Stimulated activated CD8-positive, alpha-beta memory T cell treated with anti-CD3 and anti-CD28 coated beads, Interleukin-7, amount 100 ng/mL, for 1 hour (primary cell): ENCODE measurements at regions not wholly inside any gene's neighbourhood (a gene's known extent, or its start where the extent isn't known, plus 50 kb on each side); places are given as distances from the start of the nearest gene placed in this dataset.

ENCODE experiments used
- DNase-seq, 2 donors: peaks; one replicate each; pipeline ENCODE4 v3.0.0-alpha.2; 2020; ENCODE audit warnings: low read depth in 2 of 2

- DNase-seq = no peak
Measured at GRCh38 chr2:144215701-144216675, 303.9 kb downstream of the ZEB2 start.

DNA sequence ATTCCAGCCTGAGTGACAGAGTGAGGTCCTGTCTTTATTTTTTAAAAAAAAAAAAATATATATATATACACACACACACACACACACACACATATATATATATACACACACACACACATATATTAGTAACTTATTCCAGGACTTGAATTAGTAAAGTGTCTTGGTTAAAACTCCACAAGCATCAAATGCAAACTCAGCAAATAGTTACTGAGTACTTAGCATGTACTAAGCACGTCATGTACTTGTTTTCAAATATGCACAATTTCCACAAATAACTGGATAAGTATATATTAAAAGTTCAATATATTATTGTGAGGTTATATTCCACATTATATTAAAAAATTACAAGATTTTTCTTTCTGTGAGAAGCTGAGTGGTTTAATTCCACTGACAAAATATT, 304.7 kb downstream of the ZEB2 start:
- no peak for DNase-seq

DNA sequence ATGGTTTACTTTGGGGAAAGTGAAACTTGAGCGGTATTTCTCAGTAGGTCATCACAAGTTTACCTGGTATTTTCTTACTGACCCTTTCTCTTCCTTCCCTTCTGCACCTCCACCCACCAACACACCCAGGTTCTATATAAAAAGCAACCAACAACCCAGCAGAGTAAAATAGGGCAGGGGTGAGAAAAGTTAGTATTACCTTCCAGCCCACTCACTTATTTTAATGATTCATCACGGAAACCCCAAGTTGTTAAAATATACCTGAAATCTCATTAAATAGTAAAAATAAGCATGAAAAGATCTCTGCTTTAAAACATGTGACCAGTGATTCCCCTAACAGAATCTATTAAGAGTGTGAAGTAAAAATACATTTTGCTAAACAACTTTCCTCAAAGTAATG, 306.1 kb downstream of the ZEB2 start:
- DNase-seq = no peak

GRCh38 chr2:144211826-144212225, 308.1 kb downstream of the ZEB2 start:
- DNase-seq = no peak

GRCh38 chr2:144211065-144211464, 308.9 kb downstream of the ZEB2 start:
- no peak for DNase-seq

- no peak for DNase-seq
Measured at GRCh38 chr2:144210076-144210475, 309.8 kb downstream of the ZEB2 start.

DNA sequence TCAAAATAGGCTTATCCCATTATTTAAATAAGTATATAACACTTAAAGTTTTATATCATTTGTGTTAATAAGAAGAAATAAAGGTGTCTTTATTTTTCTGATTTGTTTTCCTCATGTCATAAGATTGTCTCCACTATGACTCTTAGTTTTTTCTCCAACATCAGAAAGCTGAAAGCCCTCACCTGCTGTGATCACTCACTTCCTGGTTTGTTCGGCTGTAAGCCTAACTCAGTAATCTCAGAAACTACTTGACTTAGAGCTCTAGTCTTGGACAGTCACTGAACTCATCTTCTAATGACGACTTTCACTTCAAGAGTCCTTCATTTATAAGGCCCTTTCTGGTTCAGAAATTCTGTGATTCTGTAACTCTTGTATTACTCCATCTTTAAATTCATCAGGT, 311.0 kb downstream of the ZEB2 start:
- DNase-seq = no peak

DNA sequence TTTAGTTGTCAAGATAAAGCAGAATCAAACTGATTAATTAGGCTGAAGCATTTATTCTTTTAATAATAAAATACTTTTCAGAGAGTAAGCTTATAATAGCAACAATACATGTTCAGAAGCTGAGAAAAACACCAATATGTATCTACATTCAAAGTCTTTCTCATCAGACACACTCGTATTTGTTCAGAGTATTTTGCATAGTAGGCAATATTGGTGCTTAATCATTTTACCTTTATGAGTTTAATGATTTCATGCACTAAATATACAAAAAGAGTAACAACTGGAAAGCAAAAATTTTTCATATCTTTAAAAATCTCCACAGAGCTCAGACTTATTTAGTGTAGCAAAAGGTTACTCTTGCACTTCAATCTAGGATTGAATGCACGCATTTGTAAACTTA, 313.9 kb downstream of the ZEB2 start:
- DNase-seq = no peak

DNA sequence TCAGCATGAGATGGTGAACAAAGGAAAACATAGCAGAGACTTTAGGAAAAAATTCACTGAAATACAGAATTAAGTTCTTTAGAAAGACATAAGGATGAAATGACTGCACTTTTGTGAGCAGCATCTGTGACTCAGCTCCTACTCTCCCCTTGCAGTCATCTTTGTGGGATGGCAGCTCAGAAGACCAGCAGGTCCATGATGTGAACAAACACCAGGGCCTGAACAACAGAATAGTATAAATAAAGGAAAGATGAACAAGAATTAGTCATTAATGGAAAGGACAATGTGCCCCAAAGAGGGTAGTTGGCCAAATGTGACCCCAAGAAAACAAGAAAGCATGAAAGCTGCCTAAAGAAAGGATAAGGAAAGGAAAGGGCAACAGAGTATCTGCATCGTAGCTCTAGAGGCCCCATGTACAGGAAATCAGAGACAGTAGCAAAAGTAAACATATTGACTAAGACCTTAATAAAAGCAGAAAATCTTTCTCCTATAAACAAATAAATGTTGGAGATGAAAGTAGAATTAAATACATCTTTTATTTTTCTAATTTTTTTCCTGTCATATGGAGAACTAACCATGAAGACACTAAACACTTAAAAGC, 318.0 kb downstream of the ZEB2 start:
- no peak for DNase-seq

GRCh38 chr2:144201126-144201525, 318.8 kb downstream of the ZEB2 start:
- no peak for DNase-seq

DNA sequence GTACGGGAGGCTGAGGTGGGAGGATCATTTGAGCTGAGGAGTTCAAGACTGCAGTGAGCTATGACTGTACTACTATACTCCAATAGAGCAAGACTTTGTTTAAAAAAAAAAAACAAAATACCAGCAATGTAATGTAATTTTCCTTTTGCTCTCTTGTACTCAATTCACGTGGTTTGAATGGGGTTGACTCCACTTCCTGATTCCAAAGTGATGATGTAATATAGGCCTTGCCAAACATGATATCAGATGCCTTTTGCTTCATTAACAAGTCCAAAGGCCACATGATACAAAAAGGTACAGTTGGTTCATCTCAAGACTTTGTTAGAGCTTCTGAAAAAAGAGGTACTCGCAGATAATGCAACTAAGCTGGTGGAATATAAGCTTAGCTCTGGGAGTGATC, 321.8 kb downstream of the ZEB2 start:
- no peak for DNase-seq

DNA sequence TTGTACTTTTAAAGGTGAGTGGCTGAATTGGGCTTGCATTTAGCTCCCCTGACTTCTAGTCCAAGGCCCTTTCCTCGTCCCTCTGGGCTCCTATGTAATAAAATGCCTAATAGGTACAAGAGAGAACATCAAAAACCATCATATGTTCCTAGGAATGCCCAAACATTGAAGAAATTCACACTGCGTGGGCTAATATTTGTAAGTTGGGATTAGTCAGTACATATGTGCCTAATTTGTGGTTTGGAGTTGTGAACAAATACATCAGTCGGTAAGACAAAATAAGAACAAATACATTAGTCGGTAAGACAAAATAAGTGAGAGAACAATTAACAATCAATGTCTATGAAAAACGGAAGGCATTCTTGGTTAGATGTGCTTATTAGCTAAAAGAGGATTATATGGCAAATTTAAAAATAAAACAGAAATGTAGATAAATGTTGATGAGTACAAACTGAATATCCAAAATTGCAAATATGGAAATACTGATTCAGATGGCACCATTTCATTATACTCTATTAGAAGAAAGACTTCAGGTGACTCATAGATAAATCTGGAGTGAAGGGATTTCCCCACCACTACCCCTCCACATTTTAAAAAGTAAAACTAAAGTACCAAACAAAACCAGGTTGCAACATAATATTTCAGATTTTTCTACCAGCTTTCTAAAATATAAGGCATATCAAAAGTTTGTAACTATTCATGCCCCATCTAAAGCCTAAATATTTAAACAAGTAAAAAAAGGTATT, 325.4 kb downstream of the ZEB2 start:
- DNase-seq = no peak

- DNase-seq = no peak
Measured at GRCh38 chr2:144190908-144191605, 328.9 kb downstream of the ZEB2 start.

- peak; percentile 13 to 31 for DNase-seq
Measured at GRCh38 chr2:144183727-144184126, 336.2 kb downstream of the ZEB2 start.

GRCh38 chr2:144181001-144181400, 338.9 kb downstream of the ZEB2 start:
- DNase-seq = no peak

DNA sequence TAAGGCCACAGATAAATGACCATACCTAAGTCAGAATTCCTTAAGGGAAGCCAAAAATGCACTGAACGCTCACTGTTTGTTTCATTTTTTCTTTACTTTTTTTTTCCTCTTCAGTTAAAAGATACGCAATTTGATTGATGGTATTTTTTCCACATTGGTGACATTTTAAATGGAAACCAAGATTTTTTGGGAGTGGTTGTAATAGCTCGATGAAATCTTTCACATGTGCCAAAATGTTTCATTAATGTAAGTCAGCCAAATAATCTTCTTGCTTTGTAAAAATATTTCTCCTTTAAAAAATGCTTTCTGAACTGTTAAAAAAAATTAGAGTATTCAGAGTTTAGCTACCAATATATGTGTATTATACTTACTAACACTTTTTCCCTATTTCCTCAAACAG, 339.8 kb downstream of the ZEB2 start:
- DNase-seq = no peak

DNA sequence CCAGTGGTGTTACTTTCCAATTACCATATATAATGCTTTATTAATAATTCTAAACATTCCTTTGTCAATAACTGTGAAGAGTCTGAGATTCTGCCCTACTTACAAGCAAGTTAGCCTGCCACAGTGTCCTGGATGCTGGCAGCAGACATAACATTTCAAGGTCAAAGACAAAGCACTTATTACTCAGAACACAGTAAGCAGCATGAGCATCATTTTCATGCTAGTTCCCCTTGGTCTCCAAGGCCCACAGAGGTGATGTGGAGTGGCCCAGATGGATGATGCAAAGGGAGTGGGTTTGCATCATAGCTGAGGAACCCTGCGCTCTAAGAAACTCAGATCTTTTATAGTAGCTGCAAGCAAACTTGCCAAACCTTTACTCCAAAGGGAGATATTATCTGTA, 349.7 kb downstream of the ZEB2 start:
- no peak for DNase-seq

- DNase-seq = no peak
Measured at GRCh38 chr2:144166743-144167142, 353.2 kb downstream of the ZEB2 start.

DNA sequence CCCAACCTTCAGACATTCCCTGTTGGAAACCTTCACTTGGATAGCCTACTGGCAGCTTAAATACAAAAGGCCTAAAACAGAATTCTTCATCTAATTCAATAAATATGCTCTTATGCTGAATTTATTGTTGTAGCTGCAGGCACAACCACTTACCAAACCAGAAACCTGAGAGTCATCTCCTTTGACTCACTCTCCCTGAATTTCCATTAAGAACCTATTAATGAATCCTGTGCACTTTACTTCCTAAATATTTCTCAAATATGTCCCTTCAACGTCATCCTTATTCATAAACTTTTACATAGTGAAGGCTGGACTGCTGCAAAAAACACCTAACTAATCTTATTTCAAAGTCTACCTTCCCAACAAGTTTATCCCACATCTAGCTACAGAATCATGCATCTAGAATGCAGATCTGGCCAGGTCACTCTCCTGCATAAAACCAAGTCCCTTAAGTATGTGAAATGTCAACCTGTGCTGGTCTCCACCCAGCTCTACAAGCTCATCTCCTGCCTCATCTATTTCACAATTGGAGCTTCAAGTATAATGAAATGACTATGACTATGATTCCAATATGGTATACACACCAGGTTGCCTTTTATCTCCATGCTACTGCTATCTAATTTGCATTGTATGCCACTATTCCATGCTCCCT, 354.2 kb downstream of the ZEB2 start:
- no peak for DNase-seq

DNA sequence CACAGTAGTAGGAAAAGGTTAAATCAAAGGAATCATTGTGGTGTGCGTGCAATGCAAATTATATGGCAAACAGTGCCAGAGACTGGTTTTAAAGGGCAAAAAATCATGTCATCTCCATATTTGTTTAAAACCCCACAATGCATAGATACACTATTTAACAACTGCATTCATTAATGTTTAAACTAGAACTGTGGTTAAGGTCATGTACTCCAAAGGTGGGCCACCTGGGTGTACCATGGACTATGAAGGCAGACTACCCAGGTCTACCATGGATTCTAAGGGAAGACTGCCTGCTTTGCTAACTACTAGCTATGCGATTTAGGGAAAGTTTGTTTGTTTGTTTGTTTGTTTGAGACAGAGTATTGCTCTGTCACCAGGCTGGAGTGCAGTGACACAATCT, 356.3 kb downstream of the ZEB2 start:
- DNase-seq = no peak

GRCh38 chr2:144162652-144163051, 357.3 kb downstream of the ZEB2 start:
- peak; percentile 7 to 10 for DNase-seq
